LHCN-M2 (cell line): ENCODE measurements at regions not wholly inside any gene's neighbourhood (a gene's known extent, or its start where the extent isn't known, plus 50 kb on each side); places are given as distances from the start of the nearest gene placed in this dataset.
"Not testable (repeated sequence)": the region's sequence is repeated elsewhere in the genome, so short reads cannot be mapped to it uniquely, and the experiment has no call there.

Experiments used
- DNase-seq: peaks from one replicate; pipeline ENCODE4 v3.0.0-alpha.2; 2012; ENCODE audit warnings: low read depth

- no peak for DNase-seq
Observed at GRCh38 chr2:180554330-180554729, 426.1 kb upstream of the UBE2E3 start.

GRCh38 chr2:180553094-180553715, 427.2 kb upstream of the UBE2E3 start:
- DNase-seq, result no peak

- no peak for DNase-seq
Observed at GRCh38 chr2:180542511-180542910, 437.9 kb upstream of the UBE2E3 start.

GRCh38 chr2:180540761-180541160, 439.6 kb upstream of the UBE2E3 start:
- DNase-seq, result no peak

GRCh38 chr2:180539541-180539940, 440.9 kb upstream of the UBE2E3 start:
- DNase-seq, result no peak

GRCh38 chr2:180535289-180535688, 445.1 kb upstream of the UBE2E3 start:
- no peak for DNase-seq

GRCh38 chr2:180531787-180532186, 448.6 kb upstream of the UBE2E3 start:
- not testable (repeated sequence) for DNase-seq

GRCh38 chr2:180524499-180524898, 455.9 kb upstream of the UBE2E3 start:
- peak; percentile 32 for DNase-seq

GRCh38 chr2:180523621-180524340, 456.6 kb upstream of the UBE2E3 start:
- peak; percentile 95 for DNase-seq

GRCh38 chr2:180520921-180521581, 459.4 kb upstream of the UBE2E3 start:
- peak; percentile 59 for DNase-seq

GRCh38 chr2:180520206-180520605, 460.2 kb upstream of the UBE2E3 start:
- peak; percentile 47 for DNase-seq

- DNase-seq, result peak; percentile 70
Observed at GRCh38 chr2:180519276-180519675, 461.1 kb upstream of the UBE2E3 start.

- DNase-seq, result no peak
Observed at GRCh38 chr2:180516232-180516631, 464.2 kb upstream of the UBE2E3 start.

GRCh38 chr2:180513389-180513788, 467.0 kb upstream of the UBE2E3 start:
- DNase-seq, result no peak

- DNase-seq, result no peak
Observed at GRCh38 chr2:180508458-180508857, 471.9 kb upstream of the UBE2E3 start.

- DNase-seq, result peak; percentile 52
Observed at GRCh38 chr2:180507028-180507427, 473.4 kb upstream of the UBE2E3 start.

- peak; percentile 52 for DNase-seq
Observed at GRCh38 chr2:180505203-180505602, 475.2 kb upstream of the UBE2E3 start.

GRCh38 chr2:180497621-180498152, 482.7 kb upstream of the UBE2E3 start:
- no peak for DNase-seq

- DNase-seq, result peak; percentile 22
Observed at GRCh38 chr2:180495606-180496005, 484.8 kb upstream of the UBE2E3 start.

- DNase-seq, result no peak
Observed at GRCh38 chr2:180494286-180494685, 486.1 kb upstream of the UBE2E3 start.

- DNase-seq, result no peak
Observed at GRCh38 chr2:180482696-180483095, 475.6 kb upstream of the CWC22 start.

- no peak for DNase-seq
Observed at GRCh38 chr2:180481998-180482397, 474.9 kb upstream of the CWC22 start.

GRCh38 chr2:180478883-180479282, 471.8 kb upstream of the CWC22 start:
- DNase-seq, result no peak
